A172 (cell line): ENCODE measurements at regions not wholly inside any gene's neighbourhood (a gene's known extent, or its start where the extent isn't known, plus 50 kb on each side); places are given as distances from the start of the nearest gene placed in this dataset.

Source experiments
- DNase-seq: peaks from one replicate; pipeline ENCODE4 v3.0.0-alpha.2; 2015; ENCODE audit warnings: low spot score

DNA sequence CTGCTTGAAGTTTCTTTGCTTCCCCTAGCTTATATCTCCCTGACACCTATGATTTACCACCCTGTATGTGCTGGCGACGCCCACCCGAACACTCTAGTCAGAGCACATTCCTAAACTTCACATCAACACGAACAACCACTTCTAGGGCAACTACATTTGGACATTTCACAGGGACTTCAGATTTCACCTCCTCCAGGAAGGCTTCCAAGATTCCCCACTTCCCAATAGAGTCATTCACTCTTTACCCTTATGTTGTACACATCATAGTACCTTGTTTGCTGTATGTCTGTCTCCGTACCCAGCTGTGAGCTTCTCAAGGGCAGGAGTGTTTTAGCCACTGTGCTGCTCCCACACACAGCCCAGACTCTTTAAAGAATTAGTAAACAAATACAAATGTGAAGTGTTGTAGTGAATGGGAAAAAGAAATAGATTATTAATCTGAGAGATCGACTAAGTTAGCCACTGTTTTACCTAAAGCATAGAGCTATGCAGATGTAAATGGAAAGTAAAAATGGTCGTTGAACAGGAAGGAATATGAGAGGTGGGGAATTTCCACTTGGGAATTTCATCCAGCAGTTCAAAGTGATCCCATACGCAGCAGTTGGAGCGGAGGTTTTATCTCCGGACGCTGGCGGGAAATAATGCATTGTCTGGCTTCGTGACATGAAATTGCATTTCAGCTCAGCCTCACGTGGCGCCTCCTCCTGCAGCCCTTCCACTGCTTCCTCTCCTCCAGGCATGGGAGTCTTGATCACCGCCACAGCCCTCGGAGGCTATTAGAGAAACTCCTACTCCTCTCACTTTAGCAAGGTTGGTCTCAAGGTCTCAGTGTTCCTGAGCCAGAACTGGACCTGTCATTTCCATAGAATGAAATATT lies 233.4 kb upstream of the COPS8 start:
- DNase-seq = peak; percentile 5

DNA sequence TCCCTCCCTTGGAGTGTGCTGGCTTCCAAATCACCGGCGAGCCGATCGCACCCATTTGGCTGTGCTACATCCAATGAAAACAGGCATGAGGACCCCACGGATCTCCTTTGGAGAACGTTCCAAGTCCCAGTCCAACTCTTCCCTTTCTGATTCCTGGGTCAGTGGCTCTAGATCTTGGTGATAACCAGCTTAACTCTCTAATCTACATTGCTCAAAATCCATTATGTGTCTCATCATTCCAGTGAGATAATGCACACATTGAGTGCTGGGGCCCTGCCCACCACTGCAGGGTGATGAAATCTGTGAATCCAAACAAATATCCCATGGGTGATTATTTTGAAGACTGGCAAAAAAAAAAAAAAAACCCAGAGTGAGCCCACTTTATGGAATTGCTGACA lies 232.7 kb upstream of the COPS8 start:
- no peak for DNase-seq

- no peak for DNase-seq
Observed at GRCh38 chr2:236853585-236854051, 232.1 kb upstream of the COPS8 start.

GRCh38 chr2:236855176-236855865 lies 230.4 kb upstream of the COPS8 start:
- no peak for DNase-seq

DNA sequence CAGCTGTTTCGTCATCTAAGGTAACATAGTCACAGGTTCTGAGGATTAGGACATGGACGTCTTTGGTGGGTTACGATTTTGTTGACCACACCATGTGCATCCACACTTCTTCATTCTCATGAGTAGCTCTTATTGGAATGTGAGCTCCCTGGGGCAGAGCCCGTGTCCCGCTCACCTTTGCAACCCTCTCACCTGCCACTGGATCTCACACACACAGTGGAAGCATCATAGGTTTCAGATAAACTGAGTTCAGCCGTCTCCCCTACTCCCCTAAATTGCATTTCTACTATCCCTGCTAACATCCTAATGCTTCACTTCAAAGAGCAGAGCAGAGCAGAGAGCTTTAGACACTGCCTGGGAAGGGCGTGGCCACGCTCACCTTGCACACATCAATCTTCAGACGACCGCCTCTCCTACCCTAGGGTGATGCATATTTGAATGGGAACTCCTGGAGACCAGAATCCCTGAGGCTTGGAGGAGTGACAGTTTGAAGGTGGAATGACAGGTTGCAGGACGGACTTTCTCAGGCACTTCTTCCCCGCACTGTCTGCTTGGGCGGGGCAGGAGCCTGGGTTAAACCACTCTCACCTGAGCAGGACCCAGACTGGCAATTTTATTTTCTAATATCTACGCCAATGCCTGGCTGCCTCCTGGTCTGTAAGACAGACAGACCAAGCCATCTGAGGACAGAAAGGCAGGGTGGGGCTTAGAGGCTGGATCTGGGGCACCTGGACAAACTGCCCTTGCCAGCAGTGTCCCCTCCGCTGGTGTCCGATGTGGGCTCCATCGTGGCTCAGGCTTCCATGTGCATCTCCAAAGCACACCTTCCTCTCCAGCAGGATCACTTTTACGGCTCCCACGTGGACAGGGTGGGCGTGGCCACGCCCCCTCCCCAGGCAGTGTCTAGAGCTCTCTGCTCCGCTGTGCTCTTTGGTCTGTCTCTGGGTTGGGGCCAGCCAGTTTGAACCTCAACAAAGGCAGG lies 229.5 kb upstream of the COPS8 start:
- DNase-seq = no peak

GRCh38 chr2:236856848-236857235 lies 228.8 kb upstream of the COPS8 start:
- no peak for DNase-seq

DNA sequence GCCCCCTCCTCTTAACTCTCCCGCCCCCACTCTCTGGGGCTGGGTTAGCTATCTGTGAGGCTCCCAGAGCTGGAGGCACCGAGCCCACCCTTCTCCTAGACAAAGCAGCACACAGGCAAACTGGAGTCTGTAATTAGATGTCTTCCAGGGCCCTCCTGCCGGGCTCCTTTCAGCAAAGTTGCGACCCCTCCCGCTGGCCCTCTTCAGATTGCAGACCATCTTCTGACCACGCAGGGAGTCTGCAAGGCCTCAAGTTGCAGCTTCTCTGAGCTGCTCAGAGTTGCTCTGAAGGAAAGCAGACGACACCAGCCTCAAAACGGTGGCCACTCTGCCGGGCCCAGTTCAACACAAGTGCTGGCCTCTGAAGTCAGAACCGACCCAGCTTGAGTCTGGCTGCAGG lies 228.4 kb upstream of the COPS8 start:
- no peak for DNase-seq

DNA sequence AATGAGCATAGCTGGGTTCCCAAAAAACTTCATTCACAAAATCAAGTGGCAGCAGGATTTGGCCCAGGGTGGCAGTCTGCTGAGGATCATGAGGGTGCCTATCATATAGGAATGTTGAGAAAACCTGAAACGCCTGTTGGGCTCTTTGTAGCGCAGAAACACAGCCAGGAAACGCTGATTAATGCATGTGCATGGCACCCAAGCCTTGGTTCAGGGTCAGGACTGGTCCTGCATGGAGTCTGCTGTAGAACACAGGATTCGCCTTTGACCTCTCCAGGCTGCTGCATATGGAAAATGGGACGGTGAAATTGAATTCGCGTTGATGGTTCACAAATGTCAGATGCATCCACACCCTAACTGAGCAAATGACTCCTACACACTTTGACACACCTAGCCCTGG lies 227.9 kb upstream of the COPS8 start:
- DNase-seq = no peak

GRCh38 chr2:236858661-236859060 lies 227.0 kb upstream of the COPS8 start:
- no peak for DNase-seq

DNA sequence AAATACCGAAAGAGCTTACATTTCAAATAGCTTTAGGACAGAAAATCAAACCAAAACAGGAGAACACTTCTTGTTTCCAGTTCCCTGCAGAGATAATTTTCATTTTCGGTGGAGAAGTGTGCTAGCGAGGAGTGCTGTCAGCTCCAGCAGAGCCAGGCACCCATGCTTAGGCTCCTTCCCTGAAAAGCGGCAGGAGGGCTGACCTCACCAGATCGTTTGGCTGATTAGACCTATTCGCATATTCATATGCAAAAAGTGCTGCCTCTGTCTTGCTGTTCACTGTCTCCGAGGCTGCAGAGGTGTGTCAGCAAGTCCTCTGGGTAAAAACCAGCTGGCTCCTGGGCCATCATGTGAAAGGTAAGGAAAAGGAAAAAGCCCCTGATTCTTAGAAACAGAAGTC lies 225.8 kb upstream of the COPS8 start:
- DNase-seq = no peak

DNA sequence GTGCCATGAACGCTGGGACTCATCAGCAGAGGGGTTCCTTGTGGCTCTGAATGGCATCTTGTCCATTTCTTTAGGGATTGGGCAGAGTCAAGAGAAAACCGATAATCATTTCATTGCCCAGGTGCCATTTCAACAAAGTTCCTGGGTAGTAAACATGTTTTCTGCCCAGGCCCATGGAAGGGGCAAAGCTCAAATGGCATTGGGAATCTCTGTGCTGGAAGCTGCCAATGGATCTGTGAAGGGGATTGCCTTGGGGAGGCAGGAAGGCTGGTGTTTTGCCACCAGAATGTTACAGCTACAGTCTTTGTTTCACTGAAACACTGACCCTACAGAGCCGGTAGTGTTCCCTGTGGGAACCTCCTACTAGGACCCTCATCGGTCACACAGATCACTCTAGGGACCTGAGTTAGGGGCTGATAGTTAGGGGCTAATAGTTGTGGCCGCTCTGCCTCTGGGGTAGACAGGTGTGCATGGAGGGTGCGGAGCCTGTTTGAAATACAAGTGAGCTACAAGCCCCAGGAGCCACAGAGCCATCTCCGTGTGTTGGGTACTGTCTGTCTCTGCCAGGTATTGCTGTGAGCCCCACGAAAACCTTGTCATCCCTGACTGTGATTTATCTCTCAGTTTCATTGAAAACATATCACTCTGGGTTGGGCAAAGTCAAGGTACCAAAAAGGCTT lies 224.4 kb upstream of the COPS8 start:
- DNase-seq = no peak

GRCh38 chr2:236861944-236862343 lies 223.7 kb upstream of the COPS8 start:
- no peak for DNase-seq

GRCh38 chr2:236862526-236862925 lies 223.2 kb upstream of the COPS8 start:
- DNase-seq = no peak

- DNase-seq = no peak
Observed at GRCh38 chr2:236862961-236863728, 222.5 kb upstream of the COPS8 start.

- DNase-seq = no peak
Observed at GRCh38 chr2:236863729-236864126, 222.0 kb upstream of the COPS8 start.

DNA sequence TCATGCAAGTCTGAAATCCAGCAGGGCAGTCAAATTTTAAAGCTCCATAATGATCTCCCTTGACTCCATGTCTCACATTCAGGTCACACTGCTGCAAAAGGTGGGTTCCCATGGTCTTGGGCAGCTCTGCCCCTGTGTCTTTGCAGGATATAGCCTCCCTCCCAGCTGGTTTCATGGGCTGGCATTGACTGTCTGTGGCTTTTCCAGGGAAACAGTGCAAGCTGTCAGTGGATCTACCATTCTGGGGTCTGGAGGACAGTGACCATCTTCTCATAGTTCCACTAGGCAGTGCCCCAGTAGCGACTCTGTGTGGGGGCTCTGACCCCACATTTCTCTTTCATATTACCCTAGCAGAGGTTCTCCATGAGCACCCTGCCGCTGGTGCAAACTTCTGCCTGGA lies 220.6 kb upstream of the COPS8 start:
- DNase-seq = no peak

DNA sequence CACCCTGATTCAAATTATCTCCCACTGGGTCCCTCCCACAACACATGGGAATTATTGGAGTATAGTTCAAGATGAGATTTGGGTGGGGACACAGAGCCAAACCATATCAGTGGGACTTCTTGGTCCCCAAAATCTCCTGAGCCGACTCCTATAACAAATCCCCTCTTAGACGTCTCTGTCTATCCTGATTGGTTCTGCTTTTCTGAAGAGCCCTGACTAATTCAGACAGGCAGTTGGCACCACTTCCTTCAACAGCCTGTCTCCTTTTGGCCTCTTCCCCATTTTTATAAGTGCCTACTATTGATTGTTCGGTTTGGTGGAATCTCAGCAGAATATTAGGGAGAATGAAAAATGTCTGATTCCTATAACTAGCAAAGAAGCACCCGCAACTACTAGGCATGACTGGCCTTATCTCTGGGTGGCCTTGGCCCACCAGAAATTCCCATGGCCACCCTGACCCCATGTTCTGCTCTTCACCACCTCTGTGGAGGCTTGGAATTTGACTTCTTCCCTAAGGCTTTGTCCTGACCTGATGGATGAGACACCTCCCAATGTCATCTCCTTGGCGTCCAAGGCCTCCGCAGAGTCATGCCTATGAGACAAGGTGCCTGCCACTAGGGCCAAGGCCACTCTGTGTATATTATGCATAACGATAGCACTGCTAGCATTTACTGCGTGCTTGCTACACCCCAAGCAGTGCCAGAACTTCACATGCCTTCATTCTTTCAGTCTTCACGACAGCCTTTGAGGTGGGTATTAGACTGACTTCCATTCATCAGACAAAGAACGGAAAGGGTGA lies 218.9 kb upstream of the COPS8 start:
- DNase-seq = no peak

DNA sequence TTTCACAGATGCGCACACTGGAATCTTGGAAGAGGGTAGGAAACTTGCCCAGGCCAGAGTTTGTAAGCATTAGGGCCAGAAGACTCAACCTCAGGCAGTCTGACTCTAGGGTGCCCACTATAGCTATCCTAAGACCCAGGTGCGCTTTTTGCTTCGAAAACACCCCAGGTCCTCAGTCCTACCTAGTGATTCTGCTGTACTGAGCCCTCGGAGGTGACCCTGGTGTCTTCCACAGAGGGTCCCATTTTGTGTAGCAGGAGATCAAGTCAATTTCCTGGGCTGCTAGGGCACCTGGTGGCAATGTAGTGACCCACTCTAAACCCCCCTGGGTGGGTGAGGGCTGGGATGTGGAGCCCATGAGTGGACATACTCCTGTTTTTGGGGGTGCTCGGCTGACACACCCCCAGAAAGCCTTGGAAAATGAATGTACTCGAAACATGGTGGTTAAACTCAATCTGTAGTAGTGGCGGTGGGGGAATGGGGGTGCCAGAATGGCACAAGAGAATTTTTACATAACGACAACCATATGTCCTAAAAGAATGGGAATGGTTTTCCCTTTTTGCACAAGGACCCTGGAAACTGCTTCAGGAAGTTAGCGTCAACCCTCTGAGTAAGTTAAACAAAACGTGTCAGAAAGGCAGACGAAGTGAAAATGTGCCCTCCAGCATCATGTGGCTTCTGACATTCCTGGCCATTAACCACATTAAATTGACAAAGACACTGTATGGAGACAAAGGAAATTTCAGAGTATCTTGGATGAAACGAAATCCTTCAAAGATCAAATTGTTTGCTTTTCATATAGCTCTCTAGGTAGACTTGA lies 218.0 kb upstream of the COPS8 start:
- peak; percentile 35 for DNase-seq

DNA sequence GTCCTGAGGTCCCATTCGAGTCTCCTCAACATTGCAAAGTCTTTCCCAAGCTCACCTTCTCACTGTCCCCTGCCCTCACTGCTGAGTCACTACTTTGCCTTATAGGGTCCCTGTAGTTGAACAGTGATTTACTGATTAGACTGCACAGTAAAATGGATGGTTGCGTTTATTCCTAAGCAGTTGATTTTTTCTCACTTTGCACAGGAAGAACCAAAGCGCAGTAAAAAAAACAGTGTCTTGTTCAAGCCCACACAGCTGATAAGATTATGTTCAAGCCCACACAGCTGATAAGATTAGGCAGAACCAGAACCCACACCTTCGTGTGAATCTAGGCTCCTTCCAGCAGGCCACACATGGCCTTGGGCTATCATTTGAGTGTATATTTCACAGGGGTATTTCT lies 215.3 kb upstream of the COPS8 start:
- DNase-seq = no peak
